Nephron (organoid): ENCODE measurements at regions not wholly inside any gene's neighbourhood (a gene's known extent, or its start where the extent isn't known, plus 50 kb on each side); places are given as distances from the start of the nearest gene placed in this dataset.

Experiments used
- H3K27ac Mint-ChIP-seq, 3 experiments: 2 replicates each; pipeline ENCODE4 v1.8.0; 2020; ENCODE audit warnings: mixed read lengths in 3 of 3, mild to moderate bottlenecking in 2 of 3, moderate library complexity in 1 of 3
- H3K27me3 Mint-ChIP-seq: 2 replicates; pipeline ENCODE4 v1.8.0; 2021; ENCODE audit warnings: low read depth, mild to moderate bottlenecking, moderate library complexity, mixed read lengths
- H3K36me3 Mint-ChIP-seq: 2 replicates; pipeline ENCODE4 v1.8.0; 2020; ENCODE audit warnings: low read depth, mixed read lengths
- H3K4me1 Mint-ChIP-seq: 2 replicates; pipeline ENCODE4 v1.8.0; 2020; ENCODE audit warnings: mixed read lengths
- H3K4me3 Mint-ChIP-seq, 3 experiments: 2 replicates each; pipeline ENCODE4 v1.8.0; 2020; ENCODE audit warnings: mild to moderate bottlenecking in 3 of 3, mixed read lengths in 3 of 3, moderate library complexity in 2 of 3
- H3K9me3 Mint-ChIP-seq: 2 replicates; pipeline ENCODE4 v1.8.0; 2020; ENCODE audit warnings: mixed read lengths
- TF ChIP-seq, protein P1 (sequence below), 3 experiments: fragments of 200-600 bp; sonication (generic); IDR thresholded peaks; one replicate each; pipeline ENCODE4 v1.5.0; 2021; ENCODE audit warnings: antibody characterized with exemption in 3 of 3; ENCODE audit not compliant: unreplicated experiment in 3 of 3

DNA sequence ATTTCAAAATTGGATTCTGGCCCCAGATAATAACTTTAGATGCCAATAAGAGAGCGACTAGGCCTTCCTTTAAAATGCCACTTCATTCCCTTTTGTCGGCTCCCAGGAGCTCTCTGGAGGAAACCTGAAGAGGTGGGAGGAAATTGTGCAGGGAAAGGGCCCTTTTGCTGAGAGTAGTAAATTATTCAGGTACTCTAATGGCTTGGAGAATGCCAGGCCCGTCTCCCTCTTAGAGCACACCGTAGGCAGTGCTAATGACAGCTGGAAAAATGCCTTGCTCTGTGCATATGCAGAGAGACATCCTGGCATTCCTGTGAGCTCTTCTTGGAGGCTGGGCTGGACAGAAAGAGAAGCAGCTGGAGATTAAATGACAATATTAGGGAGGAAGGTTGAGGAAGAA is 115.0 kb upstream of the RPH3A start:
- Mint-ChIP-seq H3K4me1 (no peaks in the 10 kb centered on the region), H3K9me3 (no peaks in the 10 kb centered on the region), H3K36me3 (no peaks in the 10 kb centered on the region), H3K4me3 (no peak overlapping the region), H3K27me3 (peaks cover 38% of the 10 kb centered on the region), H3K27ac (no peak overlapping the region)
- TF ChIP-seq, protein P1, sequence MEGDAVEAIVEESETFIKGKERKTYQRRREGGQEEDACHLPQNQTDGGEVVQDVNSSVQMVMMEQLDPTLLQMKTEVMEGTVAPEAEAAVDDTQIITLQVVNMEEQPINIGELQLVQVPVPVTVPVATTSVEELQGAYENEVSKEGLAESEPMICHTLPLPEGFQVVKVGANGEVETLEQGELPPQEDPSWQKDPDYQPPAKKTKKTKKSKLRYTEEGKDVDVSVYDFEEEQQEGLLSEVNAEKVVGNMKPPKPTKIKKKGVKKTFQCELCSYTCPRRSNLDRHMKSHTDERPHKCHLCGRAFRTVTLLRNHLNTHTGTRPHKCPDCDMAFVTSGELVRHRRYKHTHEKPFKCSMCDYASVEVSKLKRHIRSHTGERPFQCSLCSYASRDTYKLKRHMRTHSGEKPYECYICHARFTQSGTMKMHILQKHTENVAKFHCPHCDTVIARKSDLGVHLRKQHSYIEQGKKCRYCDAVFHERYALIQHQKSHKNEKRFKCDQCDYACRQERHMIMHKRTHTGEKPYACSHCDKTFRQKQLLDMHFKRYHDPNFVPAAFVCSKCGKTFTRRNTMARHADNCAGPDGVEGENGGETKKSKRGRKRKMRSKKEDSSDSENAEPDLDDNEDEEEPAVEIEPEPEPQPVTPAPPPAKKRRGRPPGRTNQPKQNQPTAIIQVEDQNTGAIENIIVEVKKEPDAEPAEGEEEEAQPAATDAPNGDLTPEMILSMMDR (IDR thresholded peaks at IDR 0.05; ENCODE audit: unreplicated experiment in 3 of 3) = no peak

DNA sequence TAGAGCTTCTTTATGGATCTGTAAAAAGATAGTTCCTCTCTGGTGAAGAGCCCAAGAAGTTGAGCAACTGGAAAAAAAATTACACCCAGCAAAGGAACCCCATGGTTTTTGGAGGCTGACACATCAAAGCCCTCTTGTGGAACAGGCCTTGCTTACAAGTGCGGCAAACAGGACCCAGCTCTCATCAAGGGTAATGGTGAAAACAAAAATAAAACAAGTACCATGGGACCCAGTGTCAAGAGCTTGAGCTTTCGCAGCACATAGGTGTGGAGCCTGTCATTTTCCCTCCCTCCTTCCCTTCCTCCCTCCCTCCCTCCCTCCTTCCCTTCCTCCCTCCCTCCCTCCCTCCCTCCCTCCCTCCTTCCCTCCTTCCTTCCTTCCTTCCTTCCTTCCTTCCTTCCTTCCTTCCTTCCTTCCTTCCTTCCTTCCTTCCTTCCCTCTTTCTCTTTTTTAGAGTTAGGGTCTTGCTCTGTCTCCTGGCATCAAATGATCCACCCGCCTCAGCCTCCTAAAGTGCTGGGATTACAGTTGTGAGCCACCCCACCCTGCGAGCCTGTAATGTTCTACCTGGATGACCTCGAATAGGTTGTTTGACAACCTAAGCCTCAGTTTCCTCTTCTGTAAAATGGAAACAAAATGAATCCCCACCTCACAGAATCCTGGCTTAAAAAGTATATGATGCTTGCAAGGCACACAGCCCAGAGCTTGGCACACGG is 114.3 kb upstream of the RPH3A start:
- no peaks in the 10 kb centered on the region for H3K4me1 Mint-ChIP-seq
- no peaks in the 10 kb centered on the region for H3K36me3 Mint-ChIP-seq
- H3K9me3 Mint-ChIP-seq = no peaks in the 10 kb centered on the region
- TF ChIP-seq, protein P1 (IDR thresholded peaks at IDR 0.05; ENCODE audit: unreplicated experiment in 3 of 3) = no peak
- no peak overlapping the region for H3K4me3 Mint-ChIP-seq
- peaks cover 45% of the 10 kb centered on the region for H3K27me3 Mint-ChIP-seq
- H3K27ac Mint-ChIP-seq = no peak overlapping the region

DNA sequence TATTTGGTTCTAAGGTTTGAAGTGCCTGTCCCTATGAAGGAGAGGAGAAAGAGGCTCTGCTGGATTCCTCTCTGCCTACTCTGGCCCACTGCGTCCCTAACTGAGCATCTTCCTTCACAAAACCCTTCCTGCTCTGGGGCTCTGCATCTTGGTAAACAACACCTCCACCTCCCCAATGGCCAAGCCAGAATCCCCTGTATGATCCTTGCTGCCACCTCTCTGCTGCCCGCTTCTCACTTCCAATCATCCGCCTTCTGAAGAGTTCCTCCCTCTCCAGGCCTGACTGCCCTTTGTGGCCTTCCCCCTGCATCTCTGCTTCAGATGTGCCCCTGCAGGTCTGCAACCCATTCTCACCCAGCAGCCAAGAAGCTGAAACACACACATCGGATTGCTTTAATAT is 110.6 kb upstream of the RPH3A start:
- H3K4me3 Mint-ChIP-seq = no peak overlapping the region
- no peaks in the 10 kb centered on the region for H3K36me3 Mint-ChIP-seq
- no peaks in the 10 kb centered on the region for H3K9me3 Mint-ChIP-seq
- no peak overlapping the region for H3K27ac Mint-ChIP-seq
- TF ChIP-seq, protein P1 (IDR thresholded peaks at IDR 0.05; ENCODE audit: unreplicated experiment in 3 of 3) = no peak
- peaks cover 49% of the 10 kb centered on the region for H3K27me3 Mint-ChIP-seq
- no peaks in the 10 kb centered on the region for H3K4me1 Mint-ChIP-seq

DNA sequence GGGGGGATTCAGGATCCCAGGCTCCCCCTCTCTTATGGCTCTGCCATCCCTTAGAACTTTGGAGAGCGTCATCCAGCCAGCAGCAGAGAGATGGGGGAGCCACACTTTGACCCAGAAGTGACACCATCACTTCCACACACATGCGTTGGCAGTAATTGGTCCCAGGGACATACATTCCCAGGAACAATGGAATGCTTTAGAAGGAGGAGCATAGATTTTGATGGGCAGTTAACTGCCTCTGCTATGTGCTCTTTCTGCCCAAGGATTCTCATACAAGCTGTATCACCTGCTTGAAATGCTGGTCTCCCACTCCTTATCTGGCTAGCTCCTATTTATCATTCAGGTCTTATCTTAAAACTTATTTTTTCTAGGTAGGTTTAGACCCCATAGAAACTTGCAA is 109.0 kb upstream of the RPH3A start:
- Mint-ChIP-seq H3K36me3 (no peaks in the 10 kb centered on the region), H3K4me3 (no peak overlapping the region), H3K9me3 (no peaks in the 10 kb centered on the region), H3K27me3 (peaks cover 44% of the 10 kb centered on the region), H3K27ac (no peak overlapping the region), H3K4me1 (no peaks in the 10 kb centered on the region)
- TF ChIP-seq, protein P1 (IDR thresholded peaks at IDR 0.05; ENCODE audit: unreplicated experiment in 3 of 3) = no peak

DNA sequence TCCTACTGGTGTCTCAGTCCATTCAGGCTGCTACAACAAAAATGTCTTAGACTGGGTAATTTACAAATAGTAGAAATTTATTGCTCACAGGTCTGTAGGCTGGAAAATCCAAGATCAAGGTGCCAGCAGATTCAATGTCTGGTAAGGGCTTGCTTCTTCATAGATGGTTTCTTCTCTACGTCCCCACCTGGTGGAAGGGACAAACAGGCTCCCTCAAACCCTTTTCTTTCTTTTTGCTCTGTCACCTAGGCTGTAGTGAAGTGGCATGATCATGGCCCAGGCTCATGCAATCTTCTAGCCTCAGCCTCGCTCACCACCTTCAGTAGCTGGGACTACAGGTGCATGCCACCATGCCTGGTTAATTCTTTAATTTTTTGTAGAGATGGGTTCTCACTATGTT is 106.8 kb upstream of the RPH3A start:
- no peaks in the 10 kb centered on the region for H3K4me1 Mint-ChIP-seq
- no peaks in the 10 kb centered on the region for H3K9me3 Mint-ChIP-seq
- H3K4me3 Mint-ChIP-seq = no peak overlapping the region
- TF ChIP-seq, protein P1 (IDR thresholded peaks at IDR 0.05; ENCODE audit: unreplicated experiment in 3 of 3) = no peak
- peaks cover 34% of the 10 kb centered on the region for H3K27me3 Mint-ChIP-seq
- no peak overlapping the region for H3K27ac Mint-ChIP-seq
- no peaks in the 10 kb centered on the region for H3K36me3 Mint-ChIP-seq

DNA sequence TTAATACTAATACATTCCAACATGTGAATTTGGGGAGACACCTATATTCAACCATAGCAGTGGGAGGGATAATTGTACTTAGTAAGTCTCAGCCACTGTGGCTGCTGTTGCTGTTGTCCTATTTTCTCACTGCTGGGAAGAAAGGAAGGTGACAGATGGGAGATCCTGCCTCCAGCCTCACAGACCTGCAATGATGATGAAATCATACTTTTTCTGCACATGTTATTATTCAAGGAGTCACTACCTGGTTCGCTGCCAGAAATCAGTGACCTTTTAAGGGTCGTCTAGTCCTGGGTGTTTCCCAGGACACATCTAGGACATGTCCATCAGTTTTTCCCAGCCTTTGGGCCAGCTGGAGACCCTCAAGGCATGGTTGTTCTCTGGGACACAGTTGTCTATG is 106.2 kb upstream of the RPH3A start:
- Mint-ChIP-seq H3K4me1 (no peaks in the 10 kb centered on the region), H3K36me3 (no peaks in the 10 kb centered on the region), H3K9me3 (no peaks in the 10 kb centered on the region), H3K4me3 (no peak overlapping the region), H3K27ac (no peak overlapping the region), H3K27me3 (peaks cover 34% of the 10 kb centered on the region)
- TF ChIP-seq, protein P1 (IDR thresholded peaks at IDR 0.05; ENCODE audit: unreplicated experiment in 3 of 3) = no peak
